KMS-11 (cell line): ENCODE measurements at regions not wholly inside any gene's neighbourhood (a gene's known extent, or its start where the extent isn't known, plus 50 kb on each side); places are given as distances from the start of the nearest gene placed in this dataset.
A peak's percentile ranks its signal among the peaks of the same experiment; 100 is the strongest.
"Not testable (repeated sequence)": the region's sequence is repeated elsewhere in the genome, so short reads cannot be mapped to it uniquely, and the experiment has no call there.

Experiments
- H2AFZ ChIP-seq: fragments of 200-600 bp; sonication (generic); 2 replicates; pipeline ENCODE4 v1.6.1; 2016; ENCODE audit warnings: antibody characterized with exemption, mixed run types, low read depth
- H3K27ac ChIP-seq: fragments of 200-600 bp; sonication (generic); 2 replicates; pipeline ENCODE4 v1.6.1; 2016; ENCODE audit warnings: mild to moderate bottlenecking, mixed run types
- H3K27me3 ChIP-seq: fragments of 200-600 bp; sonication (generic); 2 replicates; pipeline ENCODE4 v1.6.1; 2017; ENCODE audit warnings: mild to moderate bottlenecking, low read depth, mixed run types, moderate library complexity; ENCODE audit not compliant: insufficient read depth
- H3K36me3 ChIP-seq: fragments of 200-600 bp; sonication (generic); 2 replicates; pipeline ENCODE4 v1.6.1; 2017; ENCODE audit warnings: mild to moderate bottlenecking, mixed run types; ENCODE audit not compliant: insufficient read depth
- H3K4me1 ChIP-seq: fragments of 200-600 bp; sonication (generic); 2 replicates; pipeline ENCODE4 v1.6.1; 2016; ENCODE audit warnings: mild to moderate bottlenecking, low read depth, mixed run types; ENCODE audit not compliant: poor library complexity, severe bottlenecking
- H3K4me2 ChIP-seq: fragments of 200-600 bp; sonication (generic); 2 replicates; pipeline ENCODE4 v1.7.0; 2016; ENCODE audit warnings: mild to moderate bottlenecking, mixed run types
- H3K4me3 ChIP-seq: fragments of 200-600 bp; sonication (generic); IDR thresholded peaks from 2 replicates; pipeline ENCODE4 v1.6.1; 2017; ENCODE audit warnings: low read depth, low read length, mixed read lengths; ENCODE audit not compliant: insufficient read depth
- H3K79me2 ChIP-seq: fragments of 200-600 bp; sonication (generic); 2 replicates; pipeline ENCODE4 v1.6.1; 2016; ENCODE audit warnings: low read depth, mixed run types; ENCODE audit not compliant: insufficient read depth
- H3K9ac ChIP-seq: fragments of 200-600 bp; sonication (generic); 2 replicates; pipeline ENCODE4 v1.6.1; 2016; ENCODE audit warnings: mild to moderate bottlenecking, mixed run types
- H4K20me1 ChIP-seq: fragments of 200-600 bp; sonication (generic); 2 replicates; pipeline ENCODE4 v1.6.1; 2016; ENCODE audit warnings: mild to moderate bottlenecking, mixed run types; ENCODE audit not compliant: insufficient read depth
- TF ChIP-seq, protein P1 (sequence below): fragments of 200-600 bp; sonication (generic); conservative IDR thresholded peaks from 2 replicates; pipeline ENCODE4 v1.6.1; 2017; ENCODE audit warnings: low read depth, mild to moderate bottlenecking, antibody characterized with exemption, low read length, moderate library complexity, mixed read lengths

DNA sequence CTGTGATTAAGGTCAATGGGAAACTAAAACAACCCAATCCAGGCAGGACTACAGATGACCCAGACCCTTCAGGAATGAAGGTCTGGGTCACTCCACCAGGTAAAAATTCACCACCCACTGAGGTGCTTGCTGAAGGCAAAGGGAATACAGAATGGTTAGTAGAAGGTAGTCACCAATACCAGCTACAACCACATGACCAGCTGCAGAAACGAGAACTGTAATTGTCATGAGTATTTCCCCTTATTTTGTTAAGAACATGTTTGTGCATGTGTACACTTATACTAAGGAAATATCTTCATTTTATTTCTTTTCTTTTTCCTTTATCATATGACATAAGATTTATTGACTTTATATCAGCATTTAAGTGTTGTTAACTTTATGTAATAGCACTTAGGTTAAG, 126.1 kb upstream of the ZC3H12C start:
- not testable (repeated sequence) for H3K36me3 ChIP-seq, H4K20me1 ChIP-seq, H2AFZ ChIP-seq, H3K27me3 ChIP-seq, H3K4me2 ChIP-seq, H3K27ac ChIP-seq, H3K9ac ChIP-seq, H3K4me3 ChIP-seq, H3K79me2 ChIP-seq
- peaks cover 34% of the 10 kb centered on the region for H3K4me1 ChIP-seq

DNA sequence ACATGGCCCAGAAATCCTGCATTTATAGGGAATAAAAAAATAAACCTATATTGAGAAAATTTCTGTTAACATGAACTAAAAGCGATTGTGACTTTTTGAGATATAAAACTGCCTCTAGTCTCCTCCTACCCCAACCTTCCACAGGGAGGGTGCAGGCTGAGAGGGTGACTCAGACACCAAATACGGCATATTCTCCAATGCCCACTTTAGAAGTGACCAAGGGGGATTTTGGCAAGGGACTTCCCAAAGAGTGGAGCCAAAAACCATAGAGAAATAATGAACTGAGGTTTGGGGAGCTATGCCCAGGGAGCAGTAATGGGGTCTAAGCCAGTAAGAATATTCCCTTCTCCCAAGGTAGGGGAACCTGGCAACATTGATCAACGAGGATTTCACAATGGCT, 124.9 kb upstream of the ZC3H12C start:
- Histone ChIP-seq H3K4me3 (no peak overlapping the region), H3K36me3 (no peaks in the 10 kb centered on the region), H3K27ac (no peak overlapping the region), H2AFZ (no peak overlapping the region), H3K79me2 (no peaks in the 10 kb centered on the region), H3K4me2 (no peak overlapping the region), H4K20me1 (no peaks in the 10 kb centered on the region), H3K27me3 (no peaks in the 10 kb centered on the region), H3K9ac (no peak overlapping the region), H3K4me1 (peaks cover 46% of the 10 kb centered on the region)
- TF ChIP-seq, protein P1, sequence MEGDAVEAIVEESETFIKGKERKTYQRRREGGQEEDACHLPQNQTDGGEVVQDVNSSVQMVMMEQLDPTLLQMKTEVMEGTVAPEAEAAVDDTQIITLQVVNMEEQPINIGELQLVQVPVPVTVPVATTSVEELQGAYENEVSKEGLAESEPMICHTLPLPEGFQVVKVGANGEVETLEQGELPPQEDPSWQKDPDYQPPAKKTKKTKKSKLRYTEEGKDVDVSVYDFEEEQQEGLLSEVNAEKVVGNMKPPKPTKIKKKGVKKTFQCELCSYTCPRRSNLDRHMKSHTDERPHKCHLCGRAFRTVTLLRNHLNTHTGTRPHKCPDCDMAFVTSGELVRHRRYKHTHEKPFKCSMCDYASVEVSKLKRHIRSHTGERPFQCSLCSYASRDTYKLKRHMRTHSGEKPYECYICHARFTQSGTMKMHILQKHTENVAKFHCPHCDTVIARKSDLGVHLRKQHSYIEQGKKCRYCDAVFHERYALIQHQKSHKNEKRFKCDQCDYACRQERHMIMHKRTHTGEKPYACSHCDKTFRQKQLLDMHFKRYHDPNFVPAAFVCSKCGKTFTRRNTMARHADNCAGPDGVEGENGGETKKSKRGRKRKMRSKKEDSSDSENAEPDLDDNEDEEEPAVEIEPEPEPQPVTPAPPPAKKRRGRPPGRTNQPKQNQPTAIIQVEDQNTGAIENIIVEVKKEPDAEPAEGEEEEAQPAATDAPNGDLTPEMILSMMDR = no peak

DNA sequence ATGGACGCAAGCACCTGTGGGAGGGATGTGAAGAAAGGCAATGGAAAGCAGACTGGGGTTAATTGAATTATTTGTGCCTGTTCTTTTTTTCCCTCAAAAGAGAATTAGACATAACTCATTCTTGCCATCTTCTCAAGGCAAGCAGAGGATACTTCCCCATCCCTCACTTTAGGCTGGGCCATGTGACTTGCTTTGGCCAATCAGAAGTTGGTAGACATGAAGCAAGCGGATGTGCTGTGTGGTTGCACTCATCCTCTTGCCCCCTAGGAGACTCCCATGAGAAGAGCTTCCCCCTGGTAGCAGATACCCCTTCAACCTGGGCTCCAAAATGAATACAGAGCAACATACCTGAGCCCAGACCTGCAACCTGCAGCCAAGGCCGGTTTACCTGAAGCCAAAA, 124.4 kb upstream of the ZC3H12C start:
- H3K27ac ChIP-seq = no peak overlapping the region
- TF ChIP-seq, protein P1 = no peak
- no peak overlapping the region for H3K4me2 ChIP-seq
- H3K4me1 ChIP-seq = peaks cover 51% of the 10 kb centered on the region
- no peak overlapping the region for H3K4me3 ChIP-seq
- H3K9ac ChIP-seq = no peak overlapping the region
- no peaks in the 10 kb centered on the region for H3K27me3 ChIP-seq
- no peaks in the 10 kb centered on the region for H4K20me1 ChIP-seq
- no peaks in the 10 kb centered on the region for H3K36me3 ChIP-seq
- no peaks in the 10 kb centered on the region for H3K79me2 ChIP-seq
- no peak overlapping the region for H2AFZ ChIP-seq

DNA sequence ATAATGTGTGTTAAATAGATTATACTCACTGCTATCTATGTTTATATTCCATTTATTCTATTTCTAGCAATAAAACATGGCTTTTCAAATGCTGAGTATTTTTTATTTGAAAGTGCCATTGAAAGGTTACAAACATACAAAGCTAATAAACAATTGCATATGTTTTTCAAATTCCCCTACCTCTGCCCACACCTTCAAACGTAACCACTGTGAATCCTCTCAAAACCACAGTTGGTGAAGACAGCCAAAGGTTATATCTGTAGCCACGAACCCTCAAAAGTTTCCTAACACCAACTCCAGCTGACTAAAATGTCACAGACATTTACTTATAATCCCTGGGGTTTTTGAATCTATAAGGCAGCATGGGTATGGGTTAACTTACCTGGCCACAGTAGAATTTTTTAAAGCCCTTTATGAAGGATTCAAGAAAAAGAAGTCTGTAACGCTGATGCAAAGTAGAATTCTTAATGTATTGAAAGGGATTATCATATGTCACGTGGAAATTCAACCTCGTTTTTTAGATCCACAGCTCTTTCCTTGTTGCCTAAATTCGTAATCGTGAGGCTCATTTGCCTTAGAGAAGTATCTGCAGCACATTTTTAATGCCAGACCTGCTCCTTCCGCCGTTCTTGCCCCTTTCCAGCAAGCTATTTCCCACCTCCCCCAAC, 122.5 kb upstream of the ZC3H12C start:
- H4K20me1 ChIP-seq = no peaks in the 10 kb centered on the region
- TF ChIP-seq, protein P1 = no peak
- peak overlapping the region; percentile 97 for H3K4me2 ChIP-seq
- H3K4me3 ChIP-seq = no peak overlapping the region
- H3K27me3 ChIP-seq = no peaks in the 10 kb centered on the region
- no peaks in the 10 kb centered on the region for H3K36me3 ChIP-seq
- peaks cover 70% of the 10 kb centered on the region for H3K4me1 ChIP-seq
- H3K9ac ChIP-seq = peak overlapping the region; percentile 30; the same call in 1 of the 2 replicates
- peak overlapping the region; percentile 90 for H3K27ac ChIP-seq
- H2AFZ ChIP-seq = peak overlapping the region; percentile 33; the same call in 1 of the 2 replicates
- no peaks in the 10 kb centered on the region for H3K79me2 ChIP-seq

DNA sequence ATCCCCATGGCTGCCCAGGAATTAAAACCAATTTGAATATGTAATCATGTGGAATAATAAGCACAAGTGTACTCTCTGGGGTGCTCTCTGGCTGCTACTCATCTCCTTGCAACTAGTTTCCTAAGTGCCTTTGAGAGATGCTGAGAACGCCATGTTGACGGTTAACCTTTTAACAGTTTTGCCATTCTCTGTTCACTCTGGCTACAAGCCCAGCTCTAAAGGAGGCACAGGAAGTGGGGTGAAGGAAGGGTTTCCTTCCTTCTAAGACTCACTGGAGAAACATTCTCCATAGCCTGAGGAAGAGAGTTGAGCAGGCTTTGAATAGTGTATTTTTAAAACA, 122.0 kb upstream of the ZC3H12C start:
- Histone ChIP-seq H3K79me2 (no peaks in the 10 kb centered on the region), H2AFZ (peak overlapping the region; percentile 33; the same call in 1 of the 2 replicates), H3K9ac (peak overlapping the region; percentile 30; the same call in 1 of the 2 replicates), H3K27me3 (no peaks in the 10 kb centered on the region), H3K27ac (peak overlapping the region; percentile 90), H3K4me2 (peak overlapping the region; percentile 97), H3K4me3 (no peak overlapping the region), H3K36me3 (no peaks in the 10 kb centered on the region), H3K4me1 (peaks cover 74% of the 10 kb centered on the region), H4K20me1 (no peaks in the 10 kb centered on the region)
- TF ChIP-seq, protein P1 = no peak
